Smooth muscle cell (in vitro differentiated cells): ENCODE measurements at regions not wholly inside any gene's neighbourhood (a gene's known extent, or its start where the extent isn't known, plus 50 kb on each side); places are given as distances from the start of the nearest gene placed in this dataset.

Experiments
- DNase-seq: peaks from one replicate; lab custom pipeline; 2025; ENCODE audit not compliant: unreplicated experiment; lab: John Stamatoyannopoulos, UW
- H2AFZ ChIP-seq: fragments of 200-600 bp; sonication (generic); 2 replicates; pipeline ENCODE4 v1.6.0; 2016; ENCODE audit warnings: antibody characterized with exemption, low read depth, mild to moderate bottlenecking
- H3F3A ChIP-seq: fragments of 200-600 bp; sonication (generic); 2 replicates; pipeline ENCODE4 v1.6.0; 2017; ENCODE audit warnings: antibody characterized with exemption, low read depth
- H3K27ac ChIP-seq: fragments of 200-600 bp; sonication (generic); 2 replicates; pipeline ENCODE4 v1.5.1; 2016; ENCODE audit warnings: low read depth, mild to moderate bottlenecking
- H3K27me3 ChIP-seq: fragments of 200-600 bp; sonication (generic); 2 replicates; pipeline ENCODE4 v1.6.1; 2016; ENCODE audit warnings: low read depth, mild to moderate bottlenecking
- H3K36me3 ChIP-seq: fragments of 200-600 bp; sonication (generic); 2 replicates; pipeline ENCODE4 v1.5.1; 2016; ENCODE audit warnings: low read depth
- H3K4me1 ChIP-seq: fragments of 200-600 bp; sonication (generic); 2 replicates; pipeline ENCODE4 v1.5.1; 2016; ENCODE audit warnings: low read depth
- H3K4me2 ChIP-seq: fragments of 200-600 bp; sonication (generic); 2 replicates; pipeline ENCODE4 v1.6.0; 2016; ENCODE audit warnings: mild to moderate bottlenecking
- H3K4me3 ChIP-seq: fragments of 200-600 bp; sonication (generic); 2 replicates; pipeline ENCODE4 v1.5.1; 2016; ENCODE audit warnings: mild to moderate bottlenecking
- H3K79me2 ChIP-seq: fragments of 200-600 bp; sonication (generic); 2 replicates; pipeline ENCODE4 v1.6.0; 2016; ENCODE audit warnings: low read depth, mild to moderate bottlenecking
- H3K9ac ChIP-seq: fragments of 200-600 bp; sonication (generic); 2 replicates; pipeline ENCODE4 v1.6.0; 2016; ENCODE audit warnings: low read depth
- H3K9me3 ChIP-seq: fragments of 200-600 bp; sonication (generic); replicated peaks from 2 replicates; pipeline ENCODE4 v1.5.1; 2016; ENCODE audit warnings: low read depth
- H4K20me1 ChIP-seq: fragments of 200-600 bp; sonication (generic); 2 replicates; pipeline ENCODE4 v1.6.0; 2016; ENCODE audit warnings: low read depth
- CTCF ChIP-seq: fragments of 200-600 bp; sonication (generic); IDR thresholded peaks from 2 replicates; pipeline ENCODE4 v1.5.1; 2017; ENCODE audit warnings: borderline replicate concordance, mild to moderate bottlenecking, antibody characterized with exemption; ENCODE audit not compliant: insufficient read depth, poor library complexity, severe bottlenecking
- WGBS: methylation state at CpG from one replicate; pipeline ENCODE4 v1.1.7; 2016; ENCODE audit warnings: low lambda C conversion rate; 5-methylcytosine and 5-hydroxymethylcytosine counted together

- Histone ChIP-seq H3K27me3 (no peaks in the 10 kb centered on the region), H3K4me2 (no peak overlapping the region), H2AFZ (no peak overlapping the region), H3K9ac (no peak overlapping the region), H3K9me3 (no peaks in the 10 kb centered on the region), H4K20me1 (no peaks in the 10 kb centered on the region), H3K4me1 (no peaks in the 10 kb centered on the region), H3F3A (no peaks in the 10 kb centered on the region), H3K4me3 (no peak overlapping the region), H3K36me3 (no peaks in the 10 kb centered on the region), H3K79me2 (no peaks in the 10 kb centered on the region), H3K27ac (no peak overlapping the region)
- no peak for TF ChIP-seq CTCF
- 67% methylated on average over 6 of the region's 6 CpGs for WGBS
- no peak for DNase-seq
These were observed 118.8 kb upstream of the MAGEB18 start for GRCh38 chrX:26019386-26019785.

GRCh38 chrX:26026179-26026578, 112.0 kb upstream of the MAGEB18 start:
- Histone ChIP-seq H3K36me3 (no peaks in the 10 kb centered on the region), H3K27ac (no peak overlapping the region), H4K20me1 (no peaks in the 10 kb centered on the region), H3K4me1 (no peaks in the 10 kb centered on the region), H3K27me3 (no peaks in the 10 kb centered on the region), H3K4me3 (no peak overlapping the region), H2AFZ (no peak overlapping the region), H3K9me3 (no peaks in the 10 kb centered on the region), H3K9ac (no peak overlapping the region), H3K79me2 (no peaks in the 10 kb centered on the region), H3F3A (no peaks in the 10 kb centered on the region), H3K4me2 (no peak overlapping the region)
- DNase-seq = no peak
- no peak for TF ChIP-seq CTCF
- 73% methylated on average over 5 of the region's 5 CpGs for WGBS

- no peak for DNase-seq
- Histone ChIP-seq H3K4me3 (no peak overlapping the region), H4K20me1 (no peaks in the 10 kb centered on the region), H2AFZ (no peak overlapping the region), H3K27me3 (no peaks in the 10 kb centered on the region), H3K36me3 (no peaks in the 10 kb centered on the region), H3K4me1 (no peaks in the 10 kb centered on the region), H3K79me2 (no peaks in the 10 kb centered on the region), H3K9me3 (no peaks in the 10 kb centered on the region), H3K27ac (peak overlapping the region; percentile 42), H3F3A (no peaks in the 10 kb centered on the region), H3K4me2 (no peak overlapping the region), H3K9ac (no peak overlapping the region)
- no peak for TF ChIP-seq CTCF
- WGBS = 43% methylated on average over 4 of the region's 4 CpGs
These were observed 105.8 kb upstream of the MAGEB18 start for GRCh38 chrX:26032111-26032912.

GRCh38 chrX:26037367-26037766, 100.8 kb upstream of the MAGEB18 start:
- Histone ChIP-seq H3K79me2 (no peaks in the 10 kb centered on the region), H4K20me1 (no peaks in the 10 kb centered on the region), H3K27me3 (no peaks in the 10 kb centered on the region), H3F3A (no peaks in the 10 kb centered on the region), H3K9ac (no peak overlapping the region), H3K4me3 (no peak overlapping the region), H3K9me3 (no peaks in the 10 kb centered on the region), H2AFZ (no peak overlapping the region), H3K27ac (no peak overlapping the region), H3K36me3 (no peaks in the 10 kb centered on the region), H3K4me1 (no peaks in the 10 kb centered on the region), H3K4me2 (no peak overlapping the region)
- no peak for TF ChIP-seq CTCF
- DNase-seq = no peak
- WGBS = 79% methylated on average over 3 of the region's 3 CpGs
